ENCODE measurements at regions not wholly inside any gene's neighbourhood (a gene's known extent, or its start where the extent isn't known, plus 50 kb on each side); places are given as distances from the start of the nearest gene placed in this dataset.

DNA sequence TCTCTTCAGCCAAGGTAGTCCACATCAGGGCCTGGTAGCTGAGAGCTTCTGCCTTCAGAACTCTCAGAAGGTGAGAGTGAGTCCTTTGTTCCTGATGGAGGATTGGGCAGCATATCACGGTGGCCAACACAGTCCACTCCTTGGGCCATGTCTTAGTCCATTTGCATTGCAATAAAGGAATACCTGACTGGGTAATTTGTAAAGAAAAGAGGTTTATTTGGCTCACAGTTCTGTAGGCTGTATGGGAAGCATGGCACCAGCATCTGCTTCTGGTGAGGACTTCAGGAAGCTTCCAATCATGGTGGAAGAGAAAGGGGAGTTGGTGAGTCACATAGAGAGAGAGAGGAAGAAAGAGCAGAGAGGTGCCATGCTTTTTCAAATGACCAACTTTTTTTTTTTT, 98.8 kb downstream of the ADCYAP1 start:
- DNase-seq (ENCODE audit: low spot score): no peak
- Mint-ChIP-seq H3K4me1 (ENCODE audit: low read depth) (peaks cover 8% of the 10 kb centered on the region), H3K36me3 (ENCODE audit: low read depth) (peaks cover 3% of the 10 kb centered on the region), H3K9me3 (ENCODE audit: low read depth) (peaks cover 3% of the 10 kb centered on the region), H3K27me3 (ENCODE audit: low read depth) (no peaks in the 10 kb centered on the region), H3K4me3 (ENCODE audit: unreplicated experiment) (no peak overlapping the region), H3K27ac (ENCODE audit: unreplicated experiment) (no peak overlapping the region)
- TF ChIP-seq, protein P1, sequence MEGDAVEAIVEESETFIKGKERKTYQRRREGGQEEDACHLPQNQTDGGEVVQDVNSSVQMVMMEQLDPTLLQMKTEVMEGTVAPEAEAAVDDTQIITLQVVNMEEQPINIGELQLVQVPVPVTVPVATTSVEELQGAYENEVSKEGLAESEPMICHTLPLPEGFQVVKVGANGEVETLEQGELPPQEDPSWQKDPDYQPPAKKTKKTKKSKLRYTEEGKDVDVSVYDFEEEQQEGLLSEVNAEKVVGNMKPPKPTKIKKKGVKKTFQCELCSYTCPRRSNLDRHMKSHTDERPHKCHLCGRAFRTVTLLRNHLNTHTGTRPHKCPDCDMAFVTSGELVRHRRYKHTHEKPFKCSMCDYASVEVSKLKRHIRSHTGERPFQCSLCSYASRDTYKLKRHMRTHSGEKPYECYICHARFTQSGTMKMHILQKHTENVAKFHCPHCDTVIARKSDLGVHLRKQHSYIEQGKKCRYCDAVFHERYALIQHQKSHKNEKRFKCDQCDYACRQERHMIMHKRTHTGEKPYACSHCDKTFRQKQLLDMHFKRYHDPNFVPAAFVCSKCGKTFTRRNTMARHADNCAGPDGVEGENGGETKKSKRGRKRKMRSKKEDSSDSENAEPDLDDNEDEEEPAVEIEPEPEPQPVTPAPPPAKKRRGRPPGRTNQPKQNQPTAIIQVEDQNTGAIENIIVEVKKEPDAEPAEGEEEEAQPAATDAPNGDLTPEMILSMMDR (IDR thresholded peaks at IDR 0.05): no peak

DNA sequence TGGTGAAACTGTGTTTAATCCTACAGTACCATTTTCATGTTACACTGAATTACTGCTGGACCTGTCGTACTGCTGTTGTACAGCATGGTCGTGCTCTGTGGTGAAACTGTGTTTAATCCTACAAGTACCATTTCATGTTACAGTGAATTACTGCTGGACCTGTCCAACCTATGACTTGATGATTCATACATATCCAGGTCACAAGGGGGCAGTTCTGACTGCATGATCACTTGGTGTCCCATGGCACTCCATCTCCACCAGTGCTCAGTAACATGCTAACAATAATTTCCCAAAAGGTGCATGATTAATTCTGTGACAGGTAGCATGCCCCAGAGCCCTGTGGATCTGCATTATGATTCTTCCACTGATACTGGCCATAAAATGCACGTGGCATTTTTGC, 101.6 kb downstream of the ADCYAP1 start:
- Mint-ChIP-seq H3K9me3 (ENCODE audit: low read depth) (peaks cover 3% of the 10 kb centered on the region), H3K4me3 (ENCODE audit: unreplicated experiment) (no peak overlapping the region), H3K27ac (ENCODE audit: unreplicated experiment) (no peak overlapping the region), H3K4me1 (ENCODE audit: low read depth) (peaks cover 22% of the 10 kb centered on the region), H3K27me3 (ENCODE audit: low read depth) (no peaks in the 10 kb centered on the region), H3K36me3 (ENCODE audit: low read depth) (peaks cover 3% of the 10 kb centered on the region)
- no peak for DNase-seq (ENCODE audit: low spot score)
- TF ChIP-seq, protein P1 (IDR thresholded peaks at IDR 0.05): no peak

DNA sequence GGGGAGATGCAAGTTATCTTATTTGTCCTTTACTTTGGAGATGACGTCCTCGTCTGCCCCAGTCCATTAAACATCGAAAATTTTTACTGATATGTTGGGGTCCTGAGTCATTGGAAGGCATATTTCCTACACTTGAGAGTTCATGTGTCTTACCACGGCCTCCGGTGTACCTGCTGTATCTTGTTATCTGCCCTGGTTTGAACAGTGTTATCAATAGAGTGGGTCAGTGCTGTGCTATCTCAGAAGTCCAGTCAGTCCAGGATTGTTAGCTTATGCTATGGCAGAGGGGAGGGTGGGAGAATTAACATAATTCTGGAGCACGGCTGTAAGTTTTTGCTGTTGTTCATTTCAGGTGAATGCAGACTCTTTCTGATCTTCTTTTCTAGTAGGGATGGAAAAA, 102.3 kb downstream of the ADCYAP1 start:
- peaks cover 3% of the 10 kb centered on the region for H3K9me3 Mint-ChIP-seq (ENCODE audit: low read depth)
- no peak overlapping the region for H3K27ac Mint-ChIP-seq (ENCODE audit: unreplicated experiment)
- peaks cover 26% of the 10 kb centered on the region for H3K4me1 Mint-ChIP-seq (ENCODE audit: low read depth)
- H3K27me3 Mint-ChIP-seq (ENCODE audit: low read depth): no peaks in the 10 kb centered on the region
- peaks cover 3% of the 10 kb centered on the region for H3K36me3 Mint-ChIP-seq (ENCODE audit: low read depth)
- DNase-seq (ENCODE audit: low spot score): no peak
- no peak overlapping the region for H3K4me3 Mint-ChIP-seq (ENCODE audit: unreplicated experiment)
- TF ChIP-seq, protein P1 (IDR thresholded peaks at IDR 0.05): no peak

DNA sequence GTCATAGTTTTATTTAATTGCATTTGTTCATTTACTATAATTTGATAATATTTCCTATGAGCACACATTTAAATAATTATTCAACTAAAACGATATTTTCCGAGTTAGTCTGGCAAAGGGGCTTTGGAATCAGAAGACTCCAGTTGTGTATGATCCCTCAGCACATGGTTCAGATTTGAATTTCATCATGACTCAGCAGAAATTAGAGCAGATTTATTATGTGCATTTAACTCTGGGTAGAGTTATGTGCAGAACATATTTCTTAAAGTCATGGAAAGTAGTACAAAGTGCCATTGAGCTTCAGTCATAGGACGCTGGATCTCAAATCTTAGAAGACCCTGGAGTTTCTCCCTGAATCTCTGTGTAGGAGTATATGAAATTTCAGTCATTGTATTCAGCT, 106.7 kb downstream of the ADCYAP1 start:
- DNase-seq (ENCODE audit: low spot score): no peak
- no peaks in the 10 kb centered on the region for H3K27me3 Mint-ChIP-seq (ENCODE audit: low read depth)
- no peak overlapping the region for H3K4me3 Mint-ChIP-seq (ENCODE audit: unreplicated experiment)
- peaks cover 47% of the 10 kb centered on the region for H3K4me1 Mint-ChIP-seq (ENCODE audit: low read depth)
- TF ChIP-seq, protein P1 (IDR thresholded peaks at IDR 0.05): no peak
- no peak overlapping the region for H3K27ac Mint-ChIP-seq (ENCODE audit: unreplicated experiment)
- H3K36me3 Mint-ChIP-seq (ENCODE audit: low read depth): no peaks in the 10 kb centered on the region
- no peaks in the 10 kb centered on the region for H3K9me3 Mint-ChIP-seq (ENCODE audit: low read depth)

DNA sequence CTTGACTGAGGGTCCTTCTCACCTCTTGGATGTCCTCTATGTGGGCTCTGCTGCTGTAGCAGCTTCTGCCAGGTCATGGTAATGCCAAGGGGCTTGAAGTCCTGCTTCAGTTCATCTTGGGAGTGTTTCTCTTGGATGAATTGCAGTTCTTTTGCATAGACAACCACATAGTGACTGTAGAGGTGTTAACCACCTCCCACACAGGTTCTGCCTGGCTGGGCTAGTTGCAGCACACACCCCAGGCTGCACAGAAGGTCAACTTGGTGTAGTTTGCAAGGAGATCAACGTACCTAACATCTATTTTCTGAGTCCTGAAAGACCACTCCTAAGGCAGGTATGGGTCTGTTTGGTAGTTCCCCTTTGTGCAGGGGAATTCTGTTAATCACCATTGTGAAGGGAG, 108.1 kb downstream of the ADCYAP1 start:
- Mint-ChIP-seq H3K27ac (ENCODE audit: unreplicated experiment) (no peak overlapping the region), H3K4me3 (ENCODE audit: unreplicated experiment) (no peak overlapping the region), H3K9me3 (ENCODE audit: low read depth) (no peaks in the 10 kb centered on the region), H3K4me1 (ENCODE audit: low read depth) (peaks cover 61% of the 10 kb centered on the region), H3K36me3 (ENCODE audit: low read depth) (no peaks in the 10 kb centered on the region), H3K27me3 (ENCODE audit: low read depth) (no peaks in the 10 kb centered on the region)
- DNase-seq (ENCODE audit: low spot score): no peak
- TF ChIP-seq, protein P1 (IDR thresholded peaks at IDR 0.05): no peak
